HG02763 (cell line): ENCODE measurements at regions not wholly inside any gene's neighbourhood (a gene's known extent, or its start where the extent isn't known, plus 50 kb on each side); places are given as distances from the start of the nearest gene placed in this dataset.
"Not testable (repeated sequence)": the region's sequence is repeated elsewhere in the genome, so short reads cannot be mapped to it uniquely, and the experiment has no call there.

Source experiments
- ATAC-seq: cut with Tn5 transposase; IDR thresholded peaks from one replicate; pipeline ENCODE4 v1.9.1; 2021; ENCODE audit warnings: mild to moderate bottlenecking, moderate library complexity; ENCODE audit not compliant: unreplicated experiment

GRCh38 chr10:33673839-33674415 is 339.5 kb upstream of the NRP1 start:
- no peak for ATAC-seq

- no peak for ATAC-seq
Observed at GRCh38 chr10:33669904-33670303, 335.4 kb upstream of the NRP1 start.

- ATAC-seq: no peak
Observed at GRCh38 chr10:33666686-33667480, 332.4 kb upstream of the NRP1 start.

- no peak for ATAC-seq
Observed at GRCh38 chr10:33665501-33665900, 331.0 kb upstream of the NRP1 start.

- no peak for ATAC-seq
Observed at GRCh38 chr10:33664070-33664469, 329.6 kb upstream of the NRP1 start.

- ATAC-seq: no peak
Observed at GRCh38 chr10:33661580-33662336, 327.3 kb upstream of the NRP1 start.

- ATAC-seq: no peak
Observed at GRCh38 chr10:33660329-33660728, 325.9 kb upstream of the NRP1 start.

- ATAC-seq: no peak
Observed at GRCh38 chr10:33657913-33658312, 323.4 kb upstream of the NRP1 start.

GRCh38 chr10:33657154-33657908 is 322.9 kb upstream of the NRP1 start:
- ATAC-seq: no peak

GRCh38 chr10:33655921-33656320 is 321.5 kb upstream of the NRP1 start:
- ATAC-seq: no peak

- ATAC-seq: no peak
Observed at GRCh38 chr10:33655165-33655815, 320.8 kb upstream of the NRP1 start.

- no peak for ATAC-seq
Observed at GRCh38 chr10:33653584-33654367, 319.3 kb upstream of the NRP1 start.

- ATAC-seq: no peak
Observed at GRCh38 chr10:33652870-33653269, 318.4 kb upstream of the NRP1 start.

GRCh38 chr10:33650131-33650530 is 315.7 kb upstream of the NRP1 start:
- ATAC-seq: not testable (repeated sequence)

- ATAC-seq: no peak
Observed at GRCh38 chr10:33643042-33643441, 308.6 kb upstream of the NRP1 start.

- no peak for ATAC-seq
Observed at GRCh38 chr10:33638891-33639290, 304.4 kb upstream of the NRP1 start.

GRCh38 chr10:33638374-33638773 is 303.9 kb upstream of the NRP1 start:
- no peak for ATAC-seq

GRCh38 chr10:33635967-33636515 is 301.6 kb upstream of the NRP1 start:
- no peak for ATAC-seq

- no peak for ATAC-seq
Observed at GRCh38 chr10:33632432-33632831, 298.0 kb upstream of the NRP1 start.

- ATAC-seq: no peak
Observed at GRCh38 chr10:33631991-33632390, 297.5 kb upstream of the NRP1 start.
